HL-60 (cell line): ENCODE measurements at regions not wholly inside any gene's neighbourhood (a gene's known extent, or its start where the extent isn't known, plus 50 kb on each side); places are given as distances from the start of the nearest gene placed in this dataset.
A peak's percentile ranks its signal among the peaks of the same experiment; 100 is the strongest.
"Not testable (repeated sequence)": the region's sequence is repeated elsewhere in the genome, so short reads cannot be mapped to it uniquely, and the experiment has no call there.

Experiments used
- DNase-seq, 2 experiments: peaks; one replicate each; pipeline ENCODE4 v3.0.0-alpha.2; 2010 to 2020; ENCODE audit warnings: low read depth in 1 of 2, low spot score in 1 of 2
- H3K27ac ChIP-seq: fragments of 250-450 bp; sonication (Bioruptor Pico); replicated peaks from 2 replicates; pipeline ENCODE4 v1.5.1; 2020; ENCODE audit warnings: mild to moderate bottlenecking, moderate library complexity
- H3K27me3 ChIP-seq: fragments of 250-450 bp; sonication (Bioruptor Pico); 2 replicates; pipeline ENCODE4 v1.5.1; 2021; ENCODE audit warnings: mild to moderate bottlenecking, moderate library complexity; ENCODE audit not compliant: insufficient read depth, poor library complexity, severe bottlenecking
- H3K4me3 ChIP-seq: replicated peaks from 2 replicates; pipeline ENCODE4 v1.5.1; 2011; ENCODE audit warnings: mild to moderate bottlenecking, control low read depth, low read length; ENCODE audit not compliant: insufficient read depth
- GABPA ChIP-seq: IDR thresholded peaks from 2 replicates; pipeline ENCODE4 v1.6.1; 2012; ENCODE audit warnings: low read depth
- POLR2AphosphoS5 ChIP-seq: IDR thresholded peaks from 2 replicates; pipeline ENCODE4 v1.6.1; 2012; ENCODE audit warnings: low read depth
- SPI1 ChIP-seq: IDR thresholded peaks from 2 replicates; pipeline ENCODE4 v1.6.1; 2012; ENCODE audit warnings: low read depth, mild to moderate bottlenecking, borderline replicate concordance
- TF ChIP-seq, protein P1 (sequence below): IDR thresholded peaks from one replicate; pipeline ENCODE4 v1.5.1; 2011; ENCODE audit warnings: low read length, control low read depth, inconsistent platforms; ENCODE audit not compliant: insufficient read depth
- TF ChIP-seq, protein P2 (sequence below): IDR thresholded peaks from 2 replicates; pipeline ENCODE4 v1.6.1; 2012; ENCODE audit warnings: low read depth; ENCODE audit not compliant: insufficient replicate concordance

DNA sequence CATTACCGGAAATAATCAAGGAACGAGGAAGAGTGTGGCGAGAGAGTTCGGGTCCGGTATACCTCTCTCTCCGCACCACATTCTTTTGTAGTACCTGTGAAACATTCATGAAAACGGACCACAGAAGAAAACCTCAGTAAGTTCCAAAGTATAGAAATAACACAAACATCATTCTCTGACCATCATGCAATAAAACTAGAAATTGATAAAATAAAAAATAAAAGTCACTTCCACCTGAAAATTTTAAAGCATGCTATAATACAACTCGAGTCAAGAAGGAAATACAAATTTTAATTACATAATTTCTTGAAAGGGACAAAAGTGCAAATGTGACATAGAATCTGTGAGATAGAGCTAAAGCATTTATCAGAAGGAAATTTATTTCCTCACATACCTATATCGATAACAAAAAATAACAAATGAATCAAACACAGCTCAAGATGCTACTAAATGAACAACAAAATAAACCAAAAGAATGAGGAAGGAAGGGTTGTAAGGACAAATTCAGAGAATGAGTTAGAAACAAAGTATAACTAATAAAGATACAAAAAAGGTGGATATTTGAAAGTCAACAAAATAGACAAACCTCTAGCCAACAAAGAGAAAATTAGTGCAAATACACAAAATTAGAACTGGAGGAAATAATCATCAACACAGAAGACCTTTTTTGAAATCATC lies 84.2 kb downstream of the TRIM27 start:
- no peak for DNase-seq
- Histone ChIP-seq H3K27ac (no peak overlapping the region), H3K4me3 (peak overlapping the region; percentile 69), H3K27me3 (no peaks in the 10 kb centered on the region)
- TF ChIP-seq POLR2AphosphoS5 (no peak), SPI1 (no peak), GABPA (no peak)
- TF ChIP-seq, protein P1, sequence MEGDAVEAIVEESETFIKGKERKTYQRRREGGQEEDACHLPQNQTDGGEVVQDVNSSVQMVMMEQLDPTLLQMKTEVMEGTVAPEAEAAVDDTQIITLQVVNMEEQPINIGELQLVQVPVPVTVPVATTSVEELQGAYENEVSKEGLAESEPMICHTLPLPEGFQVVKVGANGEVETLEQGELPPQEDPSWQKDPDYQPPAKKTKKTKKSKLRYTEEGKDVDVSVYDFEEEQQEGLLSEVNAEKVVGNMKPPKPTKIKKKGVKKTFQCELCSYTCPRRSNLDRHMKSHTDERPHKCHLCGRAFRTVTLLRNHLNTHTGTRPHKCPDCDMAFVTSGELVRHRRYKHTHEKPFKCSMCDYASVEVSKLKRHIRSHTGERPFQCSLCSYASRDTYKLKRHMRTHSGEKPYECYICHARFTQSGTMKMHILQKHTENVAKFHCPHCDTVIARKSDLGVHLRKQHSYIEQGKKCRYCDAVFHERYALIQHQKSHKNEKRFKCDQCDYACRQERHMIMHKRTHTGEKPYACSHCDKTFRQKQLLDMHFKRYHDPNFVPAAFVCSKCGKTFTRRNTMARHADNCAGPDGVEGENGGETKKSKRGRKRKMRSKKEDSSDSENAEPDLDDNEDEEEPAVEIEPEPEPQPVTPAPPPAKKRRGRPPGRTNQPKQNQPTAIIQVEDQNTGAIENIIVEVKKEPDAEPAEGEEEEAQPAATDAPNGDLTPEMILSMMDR: no peak
- TF ChIP-seq, protein P2, sequence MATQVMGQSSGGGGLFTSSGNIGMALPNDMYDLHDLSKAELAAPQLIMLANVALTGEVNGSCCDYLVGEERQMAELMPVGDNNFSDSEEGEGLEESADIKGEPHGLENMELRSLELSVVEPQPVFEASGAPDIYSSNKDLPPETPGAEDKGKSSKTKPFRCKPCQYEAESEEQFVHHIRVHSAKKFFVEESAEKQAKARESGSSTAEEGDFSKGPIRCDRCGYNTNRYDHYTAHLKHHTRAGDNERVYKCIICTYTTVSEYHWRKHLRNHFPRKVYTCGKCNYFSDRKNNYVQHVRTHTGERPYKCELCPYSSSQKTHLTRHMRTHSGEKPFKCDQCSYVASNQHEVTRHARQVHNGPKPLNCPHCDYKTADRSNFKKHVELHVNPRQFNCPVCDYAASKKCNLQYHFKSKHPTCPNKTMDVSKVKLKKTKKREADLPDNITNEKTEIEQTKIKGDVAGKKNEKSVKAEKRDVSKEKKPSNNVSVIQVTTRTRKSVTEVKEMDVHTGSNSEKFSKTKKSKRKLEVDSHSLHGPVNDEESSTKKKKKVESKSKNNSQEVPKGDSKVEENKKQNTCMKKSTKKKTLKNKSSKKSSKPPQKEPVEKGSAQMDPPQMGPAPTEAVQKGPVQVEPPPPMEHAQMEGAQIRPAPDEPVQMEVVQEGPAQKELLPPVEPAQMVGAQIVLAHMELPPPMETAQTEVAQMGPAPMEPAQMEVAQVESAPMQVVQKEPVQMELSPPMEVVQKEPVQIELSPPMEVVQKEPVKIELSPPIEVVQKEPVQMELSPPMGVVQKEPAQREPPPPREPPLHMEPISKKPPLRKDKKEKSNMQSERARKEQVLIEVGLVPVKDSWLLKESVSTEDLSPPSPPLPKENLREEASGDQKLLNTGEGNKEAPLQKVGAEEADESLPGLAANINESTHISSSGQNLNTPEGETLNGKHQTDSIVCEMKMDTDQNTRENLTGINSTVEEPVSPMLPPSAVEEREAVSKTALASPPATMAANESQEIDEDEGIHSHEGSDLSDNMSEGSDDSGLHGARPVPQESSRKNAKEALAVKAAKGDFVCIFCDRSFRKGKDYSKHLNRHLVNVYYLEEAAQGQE: no peak

DNA sequence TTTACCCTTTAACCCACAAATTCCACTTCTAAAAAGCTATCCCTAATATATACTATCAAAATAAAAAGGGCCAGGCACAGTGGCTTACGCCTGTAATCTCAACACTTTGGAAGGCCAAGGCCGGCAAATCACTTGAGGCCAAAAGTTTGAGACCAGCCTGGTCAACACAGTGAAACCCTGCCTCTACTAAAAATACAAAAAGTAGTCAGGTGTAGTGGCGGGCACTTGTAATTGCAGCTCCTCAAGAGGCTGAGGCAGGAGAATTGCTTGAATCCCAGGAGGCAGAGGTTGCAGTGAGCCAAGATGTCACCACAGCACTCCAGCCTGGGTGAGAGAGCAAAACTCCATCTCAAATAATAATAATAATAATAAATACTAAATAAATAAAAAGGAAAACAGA lies 82.5 kb downstream of the TRIM27 start:
- H3K4me3 ChIP-seq: no peak overlapping the region
- TF ChIP-seq SPI1 (no peak), GABPA (no peak), POLR2AphosphoS5 (no peak)
- TF ChIP-seq, protein P1: no peak
- TF ChIP-seq, protein P2: no peak
- peak in 1 of 2 experiments; percentile 27 for DNase-seq
- H3K27me3 ChIP-seq: no peaks in the 10 kb centered on the region
- H3K27ac ChIP-seq: no peak overlapping the region

GRCh38 chr6:28848756-28849155 lies 75.0 kb downstream of the TRIM27 start:
- not testable (repeated sequence) for H3K27me3 ChIP-seq, H3K27ac ChIP-seq, H3K4me3 ChIP-seq
- peak in 1 of 2 experiments; percentile 65 for DNase-seq
